GM23248 (cell line): ENCODE measurements at regions not wholly inside any gene's neighbourhood (a gene's known extent, or its start where the extent isn't known, plus 50 kb on each side); places are given as distances from the start of the nearest gene placed in this dataset.

Experiments
- EZH2 ChIP-seq: fragments of 200-600 bp; sonication (generic); IDR thresholded peaks from 2 replicates; pipeline ENCODE4 v1.6.1; 2018; ENCODE audit warnings: antibody characterized with exemption, mild to moderate bottlenecking; ENCODE audit not compliant: insufficient read depth, poor library complexity, severe bottlenecking
- EZH2phosphoT487 ChIP-seq: fragments of 200-600 bp; sonication (generic); IDR thresholded peaks from 2 replicates; pipeline ENCODE4 v1.6.1; 2018; ENCODE audit warnings: antibody characterized with exemption, moderate library complexity, mild to moderate bottlenecking, low read depth; ENCODE audit not compliant: insufficient read depth

- TF ChIP-seq EZH2 (no peak), EZH2phosphoT487 (no peak)
Measured at GRCh38 chr3:102353148-102353547, 81.7 kb upstream of the ZPLD1 start.
